GM18951 (cell line): ENCODE measurements at regions not wholly inside any gene's neighbourhood (a gene's known extent, or its start where the extent isn't known, plus 50 kb on each side); places are given as distances from the start of the nearest gene placed in this dataset.

ENCODE experiments used
- POLR2A ChIP-seq: IDR thresholded peaks from 4 replicates; pipeline ENCODE4 v1.6.1; 2011; ENCODE audit warnings: mild to moderate bottlenecking; ENCODE audit not compliant: insufficient read length, insufficient read depth; ENCODE audit errors: extremely low read depth
- in situ Hi-C: fragments of 300-500 bp; cut with MboI; formaldehyde crosslinking; loops from one replicate; pipeline ENCODE4 v1.12.0; 2022; ENCODE audit warnings: low sequenced_read_pairs, mixed read lengths, inconsistent platforms; ENCODE audit not compliant: unreplicated experiment

- TF ChIP-seq POLR2A = no peak
These were observed 394.3 kb downstream of the PCDH17 start for GRCh38 chr13:58025821-58026220.

DNA sequence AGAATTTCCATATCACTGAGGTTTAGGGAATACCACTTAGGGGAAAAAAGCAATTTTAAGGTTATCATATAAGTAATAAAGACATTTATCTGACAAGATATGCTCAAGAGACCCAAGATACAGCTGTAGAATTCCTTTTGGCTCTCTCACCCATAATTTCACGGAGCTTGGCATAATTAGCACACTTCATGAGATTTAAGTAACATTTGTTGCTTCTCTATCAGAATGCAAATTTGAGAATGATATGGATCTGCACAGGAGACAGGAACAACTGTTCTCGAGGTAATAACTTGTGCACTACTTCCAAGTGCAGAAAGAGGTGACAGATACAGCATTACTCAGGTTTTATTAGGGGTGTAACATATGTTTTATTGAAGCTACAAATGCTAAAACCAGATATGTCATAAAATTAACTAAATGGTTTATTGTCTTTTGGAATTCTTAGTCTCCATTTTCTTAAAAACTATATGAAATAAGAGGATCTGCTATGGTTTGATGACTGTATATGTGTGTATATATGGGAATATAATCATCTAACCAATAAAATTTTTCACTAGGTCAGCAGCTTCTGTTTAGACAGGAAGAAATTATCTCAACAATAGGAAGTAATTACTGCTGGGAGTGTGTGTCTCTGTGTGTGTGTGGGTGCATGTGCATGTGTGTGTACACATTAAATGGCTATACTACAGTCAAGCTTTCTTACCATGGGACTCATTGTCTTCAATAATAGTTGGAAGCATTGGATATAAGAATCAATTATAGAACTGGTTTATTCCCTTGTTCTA, 401.3 kb downstream of the PCDH17 start:
- in situ Hi-C loops = no loop called here
- no peak for TF ChIP-seq POLR2A

More at GRCh38 chr13:58025821-58026220, 394.3 kb downstream of the PCDH17 start:
- in situ Hi-C loops = no loop called here

DNA sequence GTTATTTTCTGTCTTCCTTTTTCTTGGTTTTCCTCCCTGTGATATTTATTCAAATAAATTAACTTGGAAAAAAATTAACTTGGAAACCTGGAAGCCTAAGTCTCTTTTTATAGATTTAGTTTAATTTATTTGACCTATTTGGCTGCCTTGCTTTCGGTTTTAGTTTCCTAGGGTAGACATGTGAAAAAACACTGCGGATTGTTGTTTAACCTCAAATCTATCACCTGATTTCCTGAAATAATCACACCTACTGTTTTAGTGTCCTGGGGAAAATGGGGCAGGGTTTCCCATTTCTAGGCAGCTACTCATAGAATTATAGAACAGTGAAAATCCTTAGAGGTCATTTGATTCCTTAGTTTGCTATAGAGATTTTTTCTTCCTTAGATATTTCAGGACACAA, 412.4 kb downstream of the PCDH17 start:
- in situ Hi-C loops = no loop called here
- TF ChIP-seq POLR2A = no peak

GRCh38 chr13:58048670-58049069, 417.1 kb downstream of the PCDH17 start:
- TF ChIP-seq POLR2A = no peak
- in situ Hi-C loops = no loop called here

- TF ChIP-seq POLR2A = no peak
- in situ Hi-C loops = no loop called here
These were observed 419.9 kb downstream of the PCDH17 start for GRCh38 chr13:58051396-58051795.

DNA sequence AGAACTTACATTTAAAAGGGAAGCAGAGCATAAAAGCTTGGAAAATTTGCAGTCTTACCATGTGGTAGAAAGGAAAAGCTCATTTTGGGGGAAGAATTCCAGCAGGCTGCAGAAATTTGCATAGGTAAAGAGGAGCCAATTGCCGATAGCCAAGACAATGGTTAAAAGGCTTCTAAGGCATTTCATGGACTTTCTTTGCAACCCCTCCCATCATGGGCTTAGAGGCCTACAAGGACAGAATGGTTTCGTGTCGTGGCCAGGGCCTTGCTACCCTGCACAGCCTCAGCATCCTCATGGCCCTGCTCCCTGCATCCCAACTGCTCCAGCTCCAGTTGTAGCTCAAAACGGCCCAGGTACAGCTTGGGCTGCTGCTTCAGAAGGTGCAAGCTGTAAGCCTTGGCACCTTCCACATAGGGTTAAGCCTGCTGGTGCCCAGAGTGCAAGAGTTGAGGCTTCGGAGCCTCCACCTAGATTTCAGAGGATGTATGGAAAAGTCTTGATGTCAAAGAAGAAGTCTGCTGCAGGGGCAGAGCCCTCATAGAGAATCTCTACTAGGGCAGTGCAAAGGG, 420.3 kb downstream of the PCDH17 start:
- no peak for TF ChIP-seq POLR2A
- in situ Hi-C loops = no loop called here

- in situ Hi-C loops = no loop called here
- TF ChIP-seq POLR2A = no peak
These were observed 424.9 kb downstream of the PCDH17 start for GRCh38 chr13:58056426-58056825.

- TF ChIP-seq POLR2A = no peak
- in situ Hi-C loops = no loop called here
These were observed 428.1 kb downstream of the PCDH17 start for GRCh38 chr13:58059624-58060023.

GRCh38 chr13:58080806-58081205, 449.3 kb downstream of the PCDH17 start:
- no peak for TF ChIP-seq POLR2A
- in situ Hi-C loops = no loop called here

GRCh38 chr13:58081301-58081820, 449.8 kb downstream of the PCDH17 start:
- TF ChIP-seq POLR2A = no peak
- in situ Hi-C loops = no loop called here

DNA sequence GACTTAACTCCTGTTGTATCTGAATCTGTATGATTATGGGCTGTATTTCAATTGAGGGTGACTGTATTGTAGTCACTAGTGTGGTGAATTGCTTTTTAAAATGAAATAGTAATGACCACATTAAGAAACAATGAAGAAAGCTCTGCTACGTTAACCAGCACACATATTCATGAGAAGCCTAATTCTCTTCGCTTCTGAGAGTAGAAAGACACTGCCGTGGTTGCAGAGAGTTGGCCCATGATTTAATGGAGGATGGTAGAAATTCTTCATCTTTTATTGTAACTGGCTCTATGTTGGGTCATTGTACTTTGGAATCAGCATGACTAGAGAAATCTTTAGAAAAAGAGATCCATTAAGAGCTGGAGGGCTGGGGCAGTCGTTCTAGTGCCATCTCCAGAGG, 451.5 kb downstream of the PCDH17 start:
- in situ Hi-C loops = no loop called here
- no peak for TF ChIP-seq POLR2A

DNA sequence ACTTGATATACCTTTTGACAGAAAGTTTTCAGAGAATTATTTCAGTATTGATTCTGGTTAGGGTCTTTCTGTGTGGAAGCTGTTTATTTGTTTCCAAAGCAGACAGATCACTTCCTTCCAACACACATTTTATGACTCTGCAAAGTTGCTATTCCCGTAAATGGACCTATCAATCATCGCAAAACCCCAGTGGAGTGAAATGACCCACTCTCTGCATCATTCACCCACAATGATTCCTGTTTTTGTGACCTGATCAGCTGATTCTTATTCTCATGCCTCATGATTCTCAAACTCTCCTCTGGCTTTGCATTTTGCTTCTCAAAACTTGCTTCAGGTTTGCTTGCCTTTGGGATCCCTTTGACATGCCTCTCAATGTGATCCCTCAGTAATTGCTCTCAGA, 453.7 kb downstream of the PCDH17 start:
- no peak for TF ChIP-seq POLR2A
- in situ Hi-C loops = no loop called here

DNA sequence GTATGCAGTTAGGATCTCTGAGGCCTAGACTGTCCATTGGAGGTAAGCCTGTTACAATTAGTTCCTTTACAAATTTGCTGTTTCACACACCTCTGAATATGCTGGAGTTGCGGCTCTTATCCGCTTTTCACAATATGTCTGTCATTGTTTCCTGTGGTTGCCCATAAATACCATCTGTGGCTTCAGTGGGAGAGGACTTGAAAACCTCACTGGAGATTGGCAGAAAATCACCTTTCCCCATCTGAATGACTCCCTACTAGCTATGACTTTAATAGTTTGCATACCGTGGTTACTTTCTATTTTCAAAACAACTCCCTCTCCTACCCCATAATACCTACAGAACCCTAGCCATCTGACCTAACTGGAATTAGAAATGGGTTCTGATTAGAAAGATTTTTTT, 454.3 kb downstream of the PCDH17 start:
- in situ Hi-C loops = no loop called here
- TF ChIP-seq POLR2A = no peak

GRCh38 chr13:58087566-58087965, 456.0 kb downstream of the PCDH17 start:
- in situ Hi-C loops = no loop called here
- TF ChIP-seq POLR2A = no peak
